ENCODE measurements at regions not wholly inside any gene's neighbourhood (a gene's known extent, or its start where the extent isn't known, plus 50 kb on each side); places are given as distances from the start of the nearest gene placed in this dataset.

GRCh38 chr20:11043001-11043400 lies 369.2 kb upstream of the JAG1 start:
- no peak for DNase-seq (ENCODE audit: low spot score)

GRCh38 chr20:11044561-11044960 lies 370.8 kb upstream of the JAG1 start:
- no peak for DNase-seq (ENCODE audit: low spot score)

- no peak for DNase-seq (ENCODE audit: low spot score)
These were observed 371.8 kb upstream of the JAG1 start for GRCh38 chr20:11045412-11046175.

DNA sequence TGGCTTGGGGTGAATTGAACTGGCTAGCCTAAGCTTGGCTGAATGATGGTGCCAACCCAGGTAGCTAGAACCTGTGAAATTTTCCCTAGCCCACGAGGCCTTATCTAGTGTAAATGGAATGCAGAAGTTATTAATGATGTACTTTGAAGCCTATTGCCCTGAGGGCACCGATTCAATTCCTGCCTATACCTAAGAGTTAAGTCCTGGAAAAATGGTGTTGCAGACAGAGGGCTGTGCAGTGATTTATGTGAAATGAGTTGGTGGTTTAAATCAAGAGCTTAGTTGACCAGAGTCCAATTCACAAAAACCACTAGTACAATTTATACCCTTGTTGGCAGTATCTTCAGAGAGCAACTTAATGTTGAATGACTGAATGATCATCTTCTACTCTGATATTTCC lies 373.8 kb upstream of the JAG1 start:
- DNase-seq (ENCODE audit: low spot score): no peak

- DNase-seq (ENCODE audit: low spot score): no peak
These were observed 374.9 kb upstream of the JAG1 start for GRCh38 chr20:11048739-11049138.

DNA sequence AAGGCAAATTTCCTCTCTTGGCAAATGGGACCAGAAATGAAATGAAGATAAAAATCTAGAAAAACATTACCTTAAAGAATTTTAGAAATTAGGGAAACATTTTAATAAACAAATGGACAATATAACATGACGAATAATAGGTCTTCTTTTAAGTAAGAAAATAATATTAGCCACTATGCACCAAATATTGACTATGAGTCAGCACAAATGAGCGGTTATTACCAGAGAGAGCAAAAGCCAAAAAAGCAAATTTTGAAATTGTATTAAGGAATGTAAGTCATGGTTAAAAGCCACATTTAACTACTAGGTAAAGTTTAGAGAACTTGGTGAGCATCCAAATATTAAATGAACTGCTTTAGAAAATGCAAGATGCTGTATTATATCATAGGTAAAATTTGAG lies 376.6 kb upstream of the JAG1 start:
- DNase-seq (ENCODE audit: low spot score): no peak

DNA sequence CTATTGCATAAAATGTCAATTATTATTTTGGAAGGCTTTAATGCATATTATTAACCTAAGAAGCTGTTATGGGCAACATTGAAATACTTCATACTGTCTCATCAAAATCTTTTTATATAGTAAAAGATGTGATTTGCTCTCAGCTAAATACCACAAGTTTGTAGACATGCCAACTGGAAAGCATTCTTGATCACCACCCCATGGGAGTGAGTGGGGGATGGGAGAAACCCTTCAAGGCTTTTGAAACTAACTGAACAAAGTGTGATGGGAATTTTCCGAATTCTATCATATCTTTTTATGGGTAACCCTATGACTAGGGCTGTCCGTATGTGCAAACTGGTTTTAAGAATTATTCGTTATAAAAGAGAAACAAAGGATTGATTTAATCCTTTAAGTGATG lies 377.3 kb upstream of the JAG1 start:
- DNase-seq (ENCODE audit: low spot score): no peak

- DNase-seq (ENCODE audit: low spot score): no peak
These were observed 379.5 kb upstream of the JAG1 start for GRCh38 chr20:11053310-11053709.

DNA sequence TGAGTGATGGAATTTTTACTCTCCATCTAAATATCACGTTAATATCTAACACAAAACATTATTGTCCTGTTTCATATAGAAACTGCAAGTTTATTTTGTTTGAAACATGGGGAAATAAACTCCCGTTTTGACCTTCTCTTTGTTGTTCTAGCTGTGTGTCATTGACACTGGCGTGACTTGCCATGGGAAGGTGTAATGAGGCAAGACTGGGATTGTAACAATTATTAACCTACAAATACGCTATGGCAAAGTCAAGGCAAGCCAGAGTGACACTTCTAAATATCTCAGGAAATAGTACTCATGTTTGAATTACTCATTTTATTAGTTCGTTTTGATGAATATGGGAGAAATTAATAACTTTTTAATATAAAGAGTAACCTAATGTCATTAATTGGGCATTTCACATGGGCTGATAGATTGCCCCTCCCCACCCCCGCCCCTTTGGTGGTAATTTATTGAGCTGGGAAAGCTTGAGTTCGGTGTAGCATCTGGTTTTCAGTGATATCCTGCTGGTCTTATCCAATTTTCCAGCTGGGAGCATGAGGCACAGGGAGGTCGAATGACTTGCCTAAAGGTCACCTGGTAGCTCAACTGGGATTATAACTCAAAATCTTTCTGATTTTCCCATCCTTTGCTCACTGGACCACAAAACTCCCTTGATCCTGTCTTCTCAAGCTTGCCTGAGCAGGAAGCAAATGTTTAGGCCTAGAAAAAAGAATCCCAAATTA lies 380.6 kb upstream of the JAG1 start:
- no peak for DNase-seq (ENCODE audit: low spot score)

- DNase-seq (ENCODE audit: low spot score): no peak
These were observed 382.6 kb upstream of the JAG1 start for GRCh38 chr20:11056414-11056813.

- DNase-seq (ENCODE audit: low spot score): no peak
These were observed 383.8 kb upstream of the JAG1 start for GRCh38 chr20:11057624-11058023.

- no peak for DNase-seq (ENCODE audit: low spot score)
These were observed 385.9 kb upstream of the JAG1 start for GRCh38 chr20:11059659-11060058.

DNA sequence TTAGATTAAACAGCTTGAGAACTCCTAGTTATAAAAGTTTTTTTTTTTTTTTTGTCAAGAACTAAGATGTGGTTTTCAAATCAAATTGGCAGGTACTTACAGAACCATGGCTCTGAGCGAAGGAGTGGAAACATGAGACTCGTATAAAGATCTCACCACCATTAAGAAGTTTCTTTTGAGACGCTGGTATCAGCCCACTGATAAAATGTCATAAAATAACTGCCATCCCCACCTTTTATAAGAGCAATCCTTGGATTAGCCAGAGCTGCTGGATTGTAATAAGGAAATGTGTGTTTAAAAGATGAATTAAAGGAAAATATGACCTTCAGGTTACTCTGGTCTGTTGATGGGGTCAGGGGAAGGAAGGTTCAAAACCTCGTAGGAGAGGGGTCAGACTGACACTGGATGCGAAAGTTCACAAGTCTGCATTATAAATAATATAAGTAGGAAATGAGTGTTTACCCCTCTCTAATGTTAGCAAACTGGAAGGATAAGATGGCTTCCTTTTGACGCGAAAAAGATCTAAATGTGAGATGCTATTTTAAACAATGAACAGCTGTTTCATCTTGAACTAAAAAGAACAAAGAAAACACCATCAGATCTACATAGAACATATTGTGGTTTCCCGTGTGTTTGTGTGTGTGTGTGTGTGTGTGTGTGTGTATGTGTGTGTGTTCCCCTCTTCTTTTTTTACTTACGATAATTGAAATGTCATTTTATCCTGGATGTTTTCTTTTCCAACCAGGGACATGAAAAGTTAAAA lies 386.8 kb upstream of the JAG1 start:
- DNase-seq (ENCODE audit: low spot score): no peak

GRCh38 chr20:11063444-11063843 lies 389.6 kb upstream of the JAG1 start:
- no peak for DNase-seq (ENCODE audit: low spot score)

GRCh38 chr20:11064946-11065345 lies 391.1 kb upstream of the JAG1 start:
- no peak for DNase-seq (ENCODE audit: low spot score)

- no peak for DNase-seq (ENCODE audit: low spot score)
These were observed 393.6 kb upstream of the JAG1 start for GRCh38 chr20:11067359-11067758.

DNA sequence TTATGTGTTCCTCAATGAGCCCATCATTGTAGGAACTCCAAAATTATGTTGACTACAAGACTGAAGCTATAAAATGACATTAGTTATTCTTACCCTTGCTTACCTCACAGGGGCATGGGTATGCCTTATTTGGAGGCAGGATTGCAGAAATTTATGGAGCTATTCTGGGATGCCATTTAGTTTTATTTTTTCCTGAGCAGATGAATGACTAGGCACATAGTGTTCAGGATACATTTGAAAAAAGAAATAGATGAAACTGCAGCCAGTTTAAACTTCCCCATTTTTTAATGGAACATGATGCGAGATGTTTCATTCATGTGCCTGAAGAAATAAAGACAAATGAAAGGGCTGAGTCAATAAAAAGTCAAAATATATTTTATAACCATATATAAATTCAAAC lies 399.2 kb upstream of the JAG1 start:
- DNase-seq (ENCODE audit: low spot score): no peak

GRCh38 chr20:11076434-11077105 lies 402.8 kb upstream of the JAG1 start:
- DNase-seq (ENCODE audit: low spot score): no peak

DNA sequence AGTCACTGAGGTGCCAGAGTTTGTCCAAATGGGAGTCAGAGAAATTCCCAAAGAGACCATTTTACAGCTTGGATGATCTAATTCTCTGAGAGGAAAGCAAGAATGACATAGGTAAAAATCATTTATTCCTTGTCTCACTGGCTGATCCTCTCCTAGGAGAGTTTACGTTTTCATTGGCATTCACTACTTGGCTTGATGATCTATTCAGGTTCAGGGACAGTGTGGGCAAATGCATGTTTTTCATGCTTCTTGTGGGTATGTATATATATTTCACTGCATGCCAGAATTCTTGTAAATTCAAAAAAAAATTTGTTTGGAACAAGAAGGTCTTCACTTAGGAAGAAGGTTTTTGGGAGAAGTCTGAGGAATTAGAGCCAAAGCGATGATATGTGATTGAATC lies 403.4 kb upstream of the JAG1 start:
- no peak for DNase-seq (ENCODE audit: low spot score)

- DNase-seq (ENCODE audit: low spot score): no peak
These were observed 406.2 kb upstream of the JAG1 start for GRCh38 chr20:11080010-11080409.

GRCh38 chr20:11080781-11081377 lies 407.1 kb upstream of the JAG1 start:
- DNase-seq (ENCODE audit: low spot score): no peak

GRCh38 chr20:11083841-11084240 lies 410.0 kb upstream of the JAG1 start:
- no peak for DNase-seq (ENCODE audit: low spot score)

Measured in putamen (tissue), 1 donor.